ENCODE measurements at regions not wholly inside any gene's neighbourhood (a gene's known extent, or its start where the extent isn't known, plus 50 kb on each side); places are given as distances from the start of the nearest gene placed in this dataset.

DNA sequence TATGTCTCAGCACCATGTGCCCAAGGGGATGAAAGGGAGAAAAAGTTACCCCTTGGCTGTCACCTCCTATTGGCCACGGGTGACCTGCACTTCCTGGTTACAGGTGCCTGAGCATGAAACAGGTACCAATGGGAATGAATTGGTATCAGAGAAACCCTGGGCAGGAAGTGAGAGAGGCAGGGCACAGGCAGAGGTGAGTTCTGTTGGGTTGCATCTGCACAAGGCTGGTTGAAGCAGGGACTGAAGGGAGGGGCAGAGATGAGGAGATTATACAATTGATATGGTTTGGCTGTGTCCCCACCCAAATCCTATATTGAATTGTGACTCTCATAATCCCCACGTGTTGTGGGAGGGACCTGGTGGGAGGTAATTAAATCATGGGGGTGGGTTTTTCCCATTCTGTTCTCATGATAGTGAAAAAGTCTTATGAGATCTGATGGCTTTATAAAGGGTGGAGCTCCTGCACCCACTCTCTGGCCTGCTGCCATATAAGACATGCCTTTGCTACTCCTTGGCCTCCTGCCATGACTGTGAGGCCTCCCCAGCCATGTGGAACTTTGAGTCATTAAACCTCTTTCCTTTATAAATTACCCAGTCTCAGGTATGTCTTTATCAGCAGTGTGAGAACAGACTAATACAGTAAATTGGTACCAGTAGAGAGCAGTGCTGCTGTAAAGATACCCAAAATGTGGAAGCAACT, 291.8 kb downstream of the LRFN2 start:
- TF ChIP-seq, protein P1, sequence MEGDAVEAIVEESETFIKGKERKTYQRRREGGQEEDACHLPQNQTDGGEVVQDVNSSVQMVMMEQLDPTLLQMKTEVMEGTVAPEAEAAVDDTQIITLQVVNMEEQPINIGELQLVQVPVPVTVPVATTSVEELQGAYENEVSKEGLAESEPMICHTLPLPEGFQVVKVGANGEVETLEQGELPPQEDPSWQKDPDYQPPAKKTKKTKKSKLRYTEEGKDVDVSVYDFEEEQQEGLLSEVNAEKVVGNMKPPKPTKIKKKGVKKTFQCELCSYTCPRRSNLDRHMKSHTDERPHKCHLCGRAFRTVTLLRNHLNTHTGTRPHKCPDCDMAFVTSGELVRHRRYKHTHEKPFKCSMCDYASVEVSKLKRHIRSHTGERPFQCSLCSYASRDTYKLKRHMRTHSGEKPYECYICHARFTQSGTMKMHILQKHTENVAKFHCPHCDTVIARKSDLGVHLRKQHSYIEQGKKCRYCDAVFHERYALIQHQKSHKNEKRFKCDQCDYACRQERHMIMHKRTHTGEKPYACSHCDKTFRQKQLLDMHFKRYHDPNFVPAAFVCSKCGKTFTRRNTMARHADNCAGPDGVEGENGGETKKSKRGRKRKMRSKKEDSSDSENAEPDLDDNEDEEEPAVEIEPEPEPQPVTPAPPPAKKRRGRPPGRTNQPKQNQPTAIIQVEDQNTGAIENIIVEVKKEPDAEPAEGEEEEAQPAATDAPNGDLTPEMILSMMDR (conservative IDR thresholded peaks at IDR 0.05): no peak
- no peak for TF ChIP-seq ZFX (IDR thresholded peaks at IDR 0.05)
- no peak overlapping the region for H3K27ac ChIP-seq

DNA sequence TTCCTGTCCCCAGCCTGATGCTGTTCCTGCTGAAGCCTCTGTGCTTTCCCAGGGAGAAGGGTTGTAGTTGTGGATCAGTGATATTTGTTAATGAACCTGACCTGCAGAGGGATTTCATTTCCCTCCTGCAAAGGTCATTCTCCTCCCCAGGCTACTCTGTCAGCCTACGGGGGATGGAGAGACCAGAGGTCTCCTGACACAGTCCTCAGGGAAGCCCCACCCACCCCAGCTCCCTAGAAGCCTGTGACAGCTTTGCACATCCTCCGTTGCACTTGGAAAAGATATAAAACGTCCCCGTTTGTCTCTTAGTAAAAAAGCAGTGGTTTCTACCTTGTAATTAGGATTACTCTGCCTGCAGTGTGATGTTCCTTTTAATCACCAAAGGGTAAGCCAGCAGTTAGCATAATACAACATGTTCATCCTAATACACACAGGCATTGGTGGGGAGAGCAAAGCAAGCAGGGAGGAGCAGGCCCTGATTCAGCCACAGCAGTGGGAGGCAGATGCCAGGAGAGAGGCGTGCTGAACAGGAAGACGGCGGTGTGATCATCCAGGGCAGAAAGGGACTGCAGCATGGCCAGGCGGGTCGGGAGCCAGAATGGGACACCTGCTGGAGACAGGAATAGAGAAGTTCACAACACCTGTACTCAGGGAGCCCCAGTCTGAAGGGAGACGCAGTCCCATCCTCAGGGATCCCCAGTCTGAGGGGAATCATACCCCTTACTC, 293.5 kb downstream of the LRFN2 start:
- no peak overlapping the region for H3K27ac ChIP-seq
- no peak for TF ChIP-seq ZFX (IDR thresholded peaks at IDR 0.05)
- TF ChIP-seq, protein P1 (conservative IDR thresholded peaks at IDR 0.05): no peak

DNA sequence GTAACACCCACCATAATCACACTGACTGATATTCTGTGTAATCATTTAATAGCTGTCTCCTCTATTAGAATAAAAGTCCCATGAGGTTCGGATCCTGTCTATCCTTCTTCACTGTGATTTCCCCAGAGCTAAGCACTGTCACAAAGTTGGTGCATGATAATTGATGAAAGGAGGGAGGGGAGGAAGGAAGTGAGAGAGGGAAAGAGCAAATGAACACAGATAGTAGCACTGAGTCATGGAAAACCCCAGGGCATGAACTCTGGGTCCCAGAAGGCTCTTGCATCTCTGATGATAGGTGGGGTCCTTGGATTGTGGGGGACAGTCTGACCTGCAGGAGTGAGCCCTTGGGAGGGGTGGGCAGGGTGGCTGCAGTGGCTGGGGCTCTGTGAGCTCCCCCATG, 294.1 kb downstream of the LRFN2 start:
- TF ChIP-seq ZFX (IDR thresholded peaks at IDR 0.05): no peak
- TF ChIP-seq, protein P1 (conservative IDR thresholded peaks at IDR 0.05): no peak
- H3K27ac ChIP-seq: no peak overlapping the region

DNA sequence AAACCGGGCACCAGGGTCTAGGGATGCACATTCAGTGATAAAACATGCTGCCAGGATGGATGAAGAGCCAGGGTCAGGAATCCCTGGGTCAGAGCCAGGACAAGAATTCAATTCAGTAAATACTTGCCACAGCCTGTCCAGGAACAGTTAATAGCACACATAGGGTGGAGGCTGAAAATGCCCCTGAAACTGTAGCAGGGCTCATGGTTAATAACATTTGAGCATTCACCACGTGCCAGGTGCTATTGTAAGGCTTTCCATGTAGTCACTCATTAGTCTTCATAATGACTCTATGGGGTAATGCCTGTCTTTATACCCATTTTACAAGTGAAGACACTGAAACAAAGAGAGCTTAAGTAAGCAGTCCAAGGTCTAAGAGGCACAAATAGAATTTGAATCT, 296.3 kb downstream of the LRFN2 start:
- no peak overlapping the region for H3K27ac ChIP-seq
- no peak for TF ChIP-seq ZFX (IDR thresholded peaks at IDR 0.05)
- TF ChIP-seq, protein P1 (conservative IDR thresholded peaks at IDR 0.05): no peak

DNA sequence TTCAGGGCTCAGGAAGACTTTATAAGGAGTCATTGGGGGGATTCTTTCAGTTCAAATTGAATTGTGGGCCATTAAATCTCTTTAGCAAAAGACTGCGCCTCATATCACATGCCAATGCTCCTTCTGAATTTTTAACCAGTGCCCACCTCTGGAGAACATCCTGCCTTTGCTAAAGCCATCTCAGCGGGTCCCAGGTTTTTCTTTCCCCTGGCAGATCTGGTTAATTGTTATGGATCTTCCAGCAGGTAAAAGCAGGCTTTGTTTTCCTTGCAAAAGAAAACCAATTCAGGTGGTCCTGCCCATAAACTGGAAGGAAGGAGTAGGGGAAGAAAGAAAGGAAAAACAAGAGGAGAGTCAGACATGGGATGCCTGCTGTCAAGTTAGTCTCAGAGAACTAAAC, 298.2 kb downstream of the LRFN2 start:
- no peak overlapping the region for H3K27ac ChIP-seq
- TF ChIP-seq, protein P1 (conservative IDR thresholded peaks at IDR 0.05): no peak

DNA sequence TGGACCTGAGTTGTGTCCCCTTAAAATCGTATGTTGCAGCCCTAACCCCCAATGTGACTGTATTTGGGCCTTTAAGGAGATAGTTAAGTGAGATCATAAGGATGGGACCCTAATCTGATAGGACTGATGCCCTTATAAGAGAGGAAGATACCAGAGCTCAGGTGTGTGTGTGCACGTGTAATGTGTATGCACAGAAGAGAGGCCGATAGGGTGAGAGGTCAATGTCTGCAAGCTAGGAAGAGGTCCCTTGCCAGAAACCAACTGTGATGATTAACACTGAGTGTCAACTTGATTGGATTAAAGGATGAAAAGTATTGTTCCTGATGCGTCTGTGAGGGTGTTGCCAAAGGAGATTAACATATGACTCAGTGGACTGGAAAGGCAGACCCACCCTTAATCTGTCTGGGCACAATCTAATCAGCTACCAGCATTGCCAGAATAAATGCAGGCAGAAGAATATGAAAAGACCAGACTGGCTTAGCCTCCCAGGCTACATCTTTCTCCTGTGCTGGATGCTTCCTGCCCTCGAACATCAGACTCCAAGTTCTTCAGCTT, 299.8 kb downstream of the LRFN2 start:
- H3K27ac ChIP-seq: no peak overlapping the region
- TF ChIP-seq ZFX (IDR thresholded peaks at IDR 0.05): no peak
- TF ChIP-seq, protein P1 (conservative IDR thresholded peaks at IDR 0.05): no peak

DNA sequence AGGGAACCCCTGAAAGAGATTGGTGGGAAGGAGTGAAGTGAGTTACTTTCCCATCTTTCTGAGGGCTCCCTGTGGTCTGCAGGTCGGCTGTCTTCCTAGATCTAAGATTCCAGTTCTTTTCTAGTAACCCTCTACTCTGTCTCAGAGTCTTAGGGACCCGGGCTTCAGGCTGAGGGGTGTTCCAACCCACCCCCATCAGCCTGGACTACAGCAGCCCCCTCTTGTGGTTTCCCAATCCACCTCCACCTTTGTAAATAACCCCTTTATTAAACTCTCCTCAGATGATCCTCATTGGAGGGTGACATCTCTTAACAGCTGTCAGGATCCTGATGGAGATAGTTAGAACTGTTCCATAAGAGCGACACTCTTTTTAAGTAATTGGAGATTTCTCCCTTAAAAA, 300.4 kb downstream of the LRFN2 start:
- no peak overlapping the region for H3K27ac ChIP-seq
- no peak for TF ChIP-seq ZFX (IDR thresholded peaks at IDR 0.05)
- TF ChIP-seq, protein P1 (conservative IDR thresholded peaks at IDR 0.05): no peak
